SK-N-SH treated with all-trans-retinoic acid at 6 μM for 48 hours (cell line): ENCODE measurements at regions not wholly inside any gene's neighbourhood (a gene's known extent, or its start where the extent isn't known, plus 50 kb on each side); places are given as distances from the start of the nearest gene placed in this dataset.

Source experiments
- ATAC-seq: fragments of 200-7000 bp; cut with Tn5 transposase; 3 replicates; pipeline ENCODE4 v1.9.1; 2020; ENCODE audit warnings: mild to moderate bottlenecking, moderate library complexity
- ARNTL ChIP-seq: fragments of 450-650 bp; formaldehyde crosslinking; IDR thresholded peaks from 2 replicates; pipeline ENCODE4 v1.5.0; 2020; ENCODE audit warnings: low read depth, mild to moderate bottlenecking, moderate library complexity, borderline replicate concordance
- BACH2 ChIP-seq: fragments of 250-450 bp; sonication (Bioruptor Pico); IDR thresholded peaks from 2 replicates; pipeline ENCODE4 v1.9.0; 2021; ENCODE audit warnings: mild to moderate bottlenecking, borderline replicate concordance
- CSDC2 ChIP-seq: fragments of 250-450 bp; sonication (Bioruptor Pico); IDR thresholded peaks from 2 replicates; pipeline ENCODE4 v1.5.0; 2020; ENCODE audit warnings: mild to moderate bottlenecking, moderate library complexity
- CSRNP3 ChIP-seq: fragments of 250-450 bp; sonication (Bioruptor Pico); IDR thresholded peaks from 2 replicates; pipeline ENCODE4 v1.5.1; 2021; ENCODE audit warnings: mild to moderate bottlenecking, moderate library complexity
- ESRRG ChIP-seq: fragments of 250-450 bp; sonication (Bioruptor Pico); IDR thresholded peaks from 2 replicates; pipeline ENCODE4 v1.6.1; 2021; ENCODE audit warnings: mild to moderate bottlenecking
- GLIS3 ChIP-seq: fragments of 250-450 bp; sonication (Bioruptor Pico); IDR thresholded peaks from 2 replicates; pipeline ENCODE4 v1.5.0; 2020; ENCODE audit warnings: mild to moderate bottlenecking, moderate library complexity
- ISL1 ChIP-seq: fragments of 250-450 bp; sonication (Bioruptor Pico); IDR thresholded peaks from 2 replicates; pipeline ENCODE4 v2.1.2; 2022; ENCODE audit warnings: mild to moderate bottlenecking, moderate library complexity
- OSR1 ChIP-seq: fragments of 250-450 bp; sonication (Bioruptor Pico); IDR thresholded peaks from 2 replicates; pipeline ENCODE4 v1.8.0; 2022; ENCODE audit warnings: moderate library complexity, mild to moderate bottlenecking, inconsistent platforms
- PATZ1 ChIP-seq: fragments of 250-450 bp; sonication (Bioruptor Pico); IDR thresholded peaks from 2 replicates; pipeline ENCODE4 v1.8.0; 2020; ENCODE audit warnings: mild to moderate bottlenecking, moderate library complexity, borderline replicate concordance
- POU6F1 ChIP-seq: fragments of 250-450 bp; sonication (Bioruptor Pico); IDR thresholded peaks from 2 replicates; pipeline ENCODE4 v1.8.0; 2021; ENCODE audit warnings: low read depth, mild to moderate bottlenecking, moderate library complexity, borderline replicate concordance
- PPARA ChIP-seq: fragments of 250-450 bp; sonication (Bioruptor Pico); IDR thresholded peaks from 2 replicates; pipeline ENCODE4 v1.5.0; 2020; ENCODE audit warnings: mild to moderate bottlenecking, borderline replicate concordance
- RARB ChIP-seq: fragments of 250-450 bp; sonication (Bioruptor Pico); IDR thresholded peaks from 2 replicates; pipeline ENCODE4 v1.8.0; 2021; ENCODE audit warnings: mild to moderate bottlenecking, moderate library complexity
- TCF4 ChIP-seq: fragments of 250-450 bp; sonication (Bioruptor Pico); IDR thresholded peaks from 2 replicates; pipeline ENCODE4 v1.8.0; 2021; ENCODE audit warnings: mild to moderate bottlenecking, moderate library complexity, borderline replicate concordance
- ZC3H10 ChIP-seq: fragments of 250-450 bp; sonication (Bioruptor Pico); IDR thresholded peaks from 2 replicates; pipeline ENCODE4 v1.5.1; 2021; ENCODE audit warnings: mild to moderate bottlenecking, moderate library complexity
- ZNF565 ChIP-seq: fragments of 450-650 bp; formaldehyde crosslinking; conservative IDR thresholded peaks from 2 replicates; pipeline ENCODE4 v1.5.0; 2020; ENCODE audit warnings: low read depth, mild to moderate bottlenecking, moderate library complexity
- ZNF70 ChIP-seq: fragments of 450-650 bp; formaldehyde crosslinking; IDR thresholded peaks from 2 replicates; pipeline ENCODE4 v1.5.0; 2020; ENCODE audit warnings: mild to moderate bottlenecking, moderate library complexity
- ZNF8 ChIP-seq: fragments of 450-650 bp; formaldehyde crosslinking; IDR thresholded peaks from 2 replicates; pipeline ENCODE4 v1.5.0; 2020; ENCODE audit warnings: mild to moderate bottlenecking, moderate library complexity
- TF ChIP-seq, protein P1 (sequence below): fragments of 250-450 bp; sonication (Bioruptor Pico); IDR thresholded peaks from 2 replicates; pipeline ENCODE4 v1.5.1; 2020; ENCODE audit warnings: low read depth, mild to moderate bottlenecking, moderate library complexity

DNA sequence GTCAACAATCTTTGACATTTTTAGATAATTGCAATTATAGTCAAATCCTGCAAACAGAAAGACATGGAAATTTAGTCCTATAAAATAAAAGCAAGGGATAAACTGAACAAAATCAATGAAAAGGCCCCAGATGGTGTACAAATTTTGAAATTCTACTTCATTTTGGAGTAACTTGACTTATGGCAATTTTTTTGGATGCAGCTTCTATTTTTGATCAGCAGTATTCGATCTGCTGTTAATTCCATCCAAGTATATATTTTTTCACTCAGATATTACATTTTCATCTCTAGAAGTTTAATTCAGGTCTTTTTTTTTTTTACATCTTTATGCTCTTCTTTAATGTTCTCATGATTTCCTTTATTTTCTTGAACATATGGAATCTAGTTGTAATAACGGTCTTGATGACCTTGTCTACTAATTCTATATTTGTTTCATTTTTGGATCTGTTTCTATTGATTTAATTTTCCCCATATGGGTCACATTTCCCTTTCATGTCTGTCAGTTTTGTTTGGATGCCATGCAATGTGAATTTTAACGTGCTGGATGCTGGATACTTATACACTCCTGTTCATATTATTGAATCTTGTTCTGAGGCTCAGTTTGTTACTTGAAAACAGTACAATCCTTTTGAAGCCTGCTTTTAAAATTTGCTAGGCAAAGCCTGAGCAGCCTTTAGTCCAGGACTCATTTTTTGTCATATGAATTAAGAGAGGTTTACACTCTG is 164.3 kb upstream of the FAM3C start (continued):
- TF ChIP-seq PATZ1: no peak

GRCh38 chr7:121558288-121558687 is 162.2 kb upstream of the FAM3C start:
- TF ChIP-seq OSR1 (no peak), PPARA (CRISPR knock-in tag) (no peak), RARB (no peak), POU6F1 (CRISPR knock-in tag) (no peak), GLIS3 (CRISPR knock-in tag) (no peak), PATZ1 (no peak), ZNF565 (no peak), ESRRG (CRISPR knock-in tag) (no peak), ZC3H10 (CRISPR knock-in tag) (no peak), ARNTL (CRISPR knock-in tag) (no peak), CSRNP3 (CRISPR knock-in tag) (no peak)
- TF ChIP-seq, protein P1, sequence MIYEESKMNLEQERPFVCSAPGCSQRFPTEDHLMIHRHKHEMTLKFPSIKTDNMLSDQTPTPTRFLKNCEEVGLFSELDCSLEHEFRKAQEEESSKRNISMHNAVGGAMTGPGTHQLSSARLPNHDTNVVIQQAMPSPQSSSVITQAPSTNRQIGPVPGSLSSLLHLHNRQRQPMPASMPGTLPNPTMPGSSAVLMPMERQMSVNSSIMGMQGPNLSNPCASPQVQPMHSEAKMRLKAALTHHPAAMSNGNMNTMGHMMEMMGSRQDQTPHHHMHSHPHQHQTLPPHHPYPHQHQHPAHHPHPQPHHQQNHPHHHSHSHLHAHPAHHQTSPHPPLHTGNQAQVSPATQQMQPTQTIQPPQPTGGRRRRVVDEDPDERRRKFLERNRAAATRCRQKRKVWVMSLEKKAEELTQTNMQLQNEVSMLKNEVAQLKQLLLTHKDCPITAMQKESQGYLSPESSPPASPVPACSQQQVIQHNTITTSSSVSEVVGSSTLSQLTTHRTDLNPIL: no peak
- ATAC-seq: peak; percentile 28; the same call in 1 of the 3 replicates

GRCh38 chr7:121557034-121557892 is 161.2 kb upstream of the FAM3C start:
- TF ChIP-seq ZNF8 (CRISPR knock-in tag): no peak
- TF ChIP-seq ZNF565: no peak

GRCh38 chr7:121555558-121555957 is 159.4 kb upstream of the FAM3C start:
- TF ChIP-seq BACH2: no peak
- TF ChIP-seq ZNF70 (CRISPR knock-in tag): no peak
- no peak for TF ChIP-seq CSDC2
- TF ChIP-seq ISL1 (CRISPR knock-in tag): no peak
- no peak for TF ChIP-seq CSRNP3 (CRISPR knock-in tag)
- TF ChIP-seq TCF4 (CRISPR knock-in tag): no peak
- no peak for ATAC-seq

More at GRCh38 chr7:121557034-121557892, 161.2 kb upstream of the FAM3C start:
- ATAC-seq: peak; percentile 37
